ENCODE measurements at regions not wholly inside any gene's neighbourhood (a gene's known extent, or its start where the extent isn't known, plus 50 kb on each side); places are given as distances from the start of the nearest gene placed in this dataset.

- TF ChIP-seq SPI1 (IDR thresholded peaks at IDR 0.05; ENCODE audit: low read depth, low read length) (no peak), TAF1 (IDR thresholded peaks at IDR 0.05; ENCODE audit: low read depth, low read length) (no peak)
These were observed 119.5 kb upstream of the DIPK2B start for GRCh38 chrX:45320191-45320590.
